OCI-LY1 (cell line): ENCODE measurements at regions not wholly inside any gene's neighbourhood (a gene's known extent, or its start where the extent isn't known, plus 50 kb on each side); places are given as distances from the start of the nearest gene placed in this dataset.

Experiments used
- EZH2 ChIP-seq: fragments of 200-600 bp; sonication (generic), shearing (Covaris generic); IDR thresholded peaks from 2 replicates; pipeline ENCODE4 v1.8.0; 2017; ENCODE audit warnings: borderline replicate concordance, mixed run types, mild to moderate bottlenecking, antibody characterized with exemption, low read length, moderate library complexity, mixed read lengths
- TF ChIP-seq, protein P1 (sequence below): fragments of 200-600 bp; sonication (generic), shearing (Covaris generic); IDR thresholded peaks from 2 replicates; pipeline ENCODE4 v1.5.1; 2017; ENCODE audit warnings: mild to moderate bottlenecking, antibody characterized with exemption, low read length, moderate library complexity, mixed read lengths

DNA sequence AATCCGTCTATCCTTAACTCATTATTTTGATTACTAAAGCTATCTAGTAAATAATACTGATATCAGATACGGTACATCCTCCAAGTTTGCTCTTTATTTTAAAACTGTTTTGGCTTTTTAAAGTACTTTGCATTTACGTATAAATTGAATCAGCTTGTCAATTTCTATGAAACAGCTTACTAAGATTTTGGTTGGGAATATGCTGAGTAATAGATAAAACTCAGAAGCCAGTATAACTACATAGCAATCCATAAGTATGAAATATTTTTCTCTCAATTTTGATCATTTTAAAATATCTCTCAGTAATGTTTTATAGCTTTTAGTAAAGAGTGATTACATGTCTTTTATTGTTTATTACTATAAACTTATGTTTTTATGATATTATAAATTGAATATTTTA, 116.2 kb upstream of the SOX11 start:
- TF ChIP-seq, protein P1, sequence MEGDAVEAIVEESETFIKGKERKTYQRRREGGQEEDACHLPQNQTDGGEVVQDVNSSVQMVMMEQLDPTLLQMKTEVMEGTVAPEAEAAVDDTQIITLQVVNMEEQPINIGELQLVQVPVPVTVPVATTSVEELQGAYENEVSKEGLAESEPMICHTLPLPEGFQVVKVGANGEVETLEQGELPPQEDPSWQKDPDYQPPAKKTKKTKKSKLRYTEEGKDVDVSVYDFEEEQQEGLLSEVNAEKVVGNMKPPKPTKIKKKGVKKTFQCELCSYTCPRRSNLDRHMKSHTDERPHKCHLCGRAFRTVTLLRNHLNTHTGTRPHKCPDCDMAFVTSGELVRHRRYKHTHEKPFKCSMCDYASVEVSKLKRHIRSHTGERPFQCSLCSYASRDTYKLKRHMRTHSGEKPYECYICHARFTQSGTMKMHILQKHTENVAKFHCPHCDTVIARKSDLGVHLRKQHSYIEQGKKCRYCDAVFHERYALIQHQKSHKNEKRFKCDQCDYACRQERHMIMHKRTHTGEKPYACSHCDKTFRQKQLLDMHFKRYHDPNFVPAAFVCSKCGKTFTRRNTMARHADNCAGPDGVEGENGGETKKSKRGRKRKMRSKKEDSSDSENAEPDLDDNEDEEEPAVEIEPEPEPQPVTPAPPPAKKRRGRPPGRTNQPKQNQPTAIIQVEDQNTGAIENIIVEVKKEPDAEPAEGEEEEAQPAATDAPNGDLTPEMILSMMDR, result no peak
- no peak for TF ChIP-seq EZH2
